ENCODE measurements at regions not wholly inside any gene's neighbourhood (a gene's known extent, or its start where the extent isn't known, plus 50 kb on each side); places are given as distances from the start of the nearest gene placed in this dataset.
"Not testable (repeated sequence)": the region's sequence is repeated elsewhere in the genome, so short reads cannot be mapped to it uniquely, and the experiment has no call there.

DNA sequence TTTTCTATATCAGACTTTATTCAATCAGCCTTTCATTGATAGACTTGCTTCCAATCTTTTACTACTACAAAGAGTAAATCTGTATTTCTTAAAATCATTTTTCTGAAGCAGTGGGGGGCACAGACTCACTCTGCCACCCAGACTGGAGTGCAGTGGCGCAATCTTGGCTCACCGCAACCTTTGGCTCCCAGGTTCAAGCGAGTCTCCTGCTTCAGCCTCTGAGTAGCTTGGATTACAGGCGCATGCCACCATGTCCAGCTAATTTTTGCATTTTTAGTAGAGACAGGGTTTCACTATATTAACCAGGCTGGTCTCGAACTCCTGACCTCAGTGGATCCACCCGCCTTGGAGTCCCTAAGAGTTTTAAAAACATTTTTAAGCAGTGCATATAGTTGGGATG lies 270.6 kb upstream of the REG3G start:
- no peak for DNase-seq

DNA sequence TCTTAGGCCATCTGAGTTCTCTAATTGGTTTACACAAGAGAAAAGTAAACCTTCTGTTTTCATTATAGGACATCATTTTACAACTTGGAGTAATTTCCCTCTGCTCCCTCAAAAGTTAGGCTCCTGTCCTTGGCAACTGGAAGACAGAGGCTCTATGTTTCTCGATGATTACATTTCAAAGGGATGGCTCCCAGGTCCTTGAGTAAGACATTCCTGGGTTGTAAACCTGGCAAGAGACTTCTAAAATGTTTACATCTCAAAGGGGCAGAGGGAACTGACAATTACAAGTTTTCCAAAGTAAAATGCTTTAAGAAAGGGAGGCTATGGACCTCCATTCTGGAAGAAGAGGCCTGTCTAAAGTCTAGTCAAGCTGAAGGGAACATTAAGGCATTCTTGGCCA lies 268.3 kb upstream of the REG3G start:
- no peak for DNase-seq

DNA sequence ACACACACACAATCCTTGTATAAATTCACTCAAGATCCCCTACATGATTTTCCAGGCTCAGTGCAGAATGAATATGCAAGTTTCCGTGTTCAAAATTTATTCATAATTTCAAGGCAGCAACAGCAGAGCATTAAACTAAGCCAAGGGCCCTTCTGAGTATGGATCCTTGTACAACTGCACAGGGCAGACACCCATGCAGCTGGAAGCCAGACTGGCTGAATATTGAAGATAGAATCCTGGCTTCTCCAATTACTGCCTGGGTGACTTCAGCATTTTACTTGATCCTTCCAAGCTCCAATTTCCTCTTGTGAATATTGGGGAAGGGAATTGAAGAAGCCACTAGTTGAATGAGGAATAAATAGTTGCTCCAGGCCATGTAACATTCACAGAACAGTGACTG lies 267.9 kb upstream of the REG3G start:
- DNase-seq = peak; percentile 9

DNA sequence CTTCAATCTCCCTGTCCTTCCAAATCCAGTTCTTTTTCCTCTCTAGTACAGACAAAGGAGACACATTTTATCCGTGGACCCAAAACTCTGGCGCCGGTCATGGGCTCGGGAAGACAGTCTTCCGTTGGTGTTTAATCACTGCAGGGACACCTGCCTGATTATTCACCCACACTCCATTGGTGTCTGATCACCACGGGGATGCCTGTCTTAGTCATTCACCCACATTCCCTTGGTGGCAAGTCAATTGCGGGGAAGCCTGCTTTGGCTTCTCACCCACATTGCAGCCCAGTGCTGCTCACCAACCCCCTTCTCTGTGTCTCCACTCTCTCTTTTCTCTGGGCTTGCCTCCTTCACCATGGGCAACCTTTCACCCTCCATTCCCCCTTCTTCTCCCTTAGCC lies 266.7 kb upstream of the REG3G start:
- not testable (repeated sequence) for DNase-seq

DNA sequence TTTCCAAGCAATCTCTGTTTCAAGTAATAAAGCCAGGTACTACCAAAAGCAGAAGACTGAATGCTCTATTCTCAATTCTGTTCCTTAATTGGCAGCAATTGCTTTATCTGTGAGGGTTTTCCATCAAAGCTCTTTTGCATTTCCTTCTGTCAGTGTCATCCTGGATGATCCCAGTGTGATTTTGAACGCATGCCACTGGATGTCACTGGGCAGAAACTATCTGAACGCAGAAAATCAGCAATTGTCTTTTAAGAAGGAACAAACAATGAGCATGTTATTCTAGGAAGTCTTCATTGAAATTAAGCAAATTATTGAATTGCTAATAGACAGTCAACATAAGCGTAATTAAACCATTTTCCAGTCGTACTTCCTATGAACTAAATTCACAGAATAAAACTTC lies 259.0 kb upstream of the REG3G start:
- no peak for DNase-seq

DNA sequence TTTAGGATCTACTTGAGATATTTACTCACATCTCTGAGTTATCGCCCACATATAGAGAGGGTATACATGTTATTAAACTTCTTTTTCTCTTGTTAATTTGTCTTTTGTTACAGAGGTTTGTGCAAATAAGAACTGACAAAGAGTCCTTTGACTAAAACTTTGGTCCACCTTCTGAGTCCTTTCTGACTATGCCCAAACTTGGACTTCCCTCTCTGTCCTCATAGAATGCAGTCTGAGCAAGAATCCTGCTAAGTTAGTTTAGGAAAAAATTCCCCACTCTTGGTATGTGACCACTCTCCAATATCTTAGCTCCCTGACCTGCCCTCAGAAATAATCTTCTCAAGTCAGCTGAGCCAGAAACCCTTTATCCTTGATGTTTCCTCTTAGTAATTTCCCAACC lies 257.5 kb upstream of the REG3G start:
- no peak for DNase-seq

DNA sequence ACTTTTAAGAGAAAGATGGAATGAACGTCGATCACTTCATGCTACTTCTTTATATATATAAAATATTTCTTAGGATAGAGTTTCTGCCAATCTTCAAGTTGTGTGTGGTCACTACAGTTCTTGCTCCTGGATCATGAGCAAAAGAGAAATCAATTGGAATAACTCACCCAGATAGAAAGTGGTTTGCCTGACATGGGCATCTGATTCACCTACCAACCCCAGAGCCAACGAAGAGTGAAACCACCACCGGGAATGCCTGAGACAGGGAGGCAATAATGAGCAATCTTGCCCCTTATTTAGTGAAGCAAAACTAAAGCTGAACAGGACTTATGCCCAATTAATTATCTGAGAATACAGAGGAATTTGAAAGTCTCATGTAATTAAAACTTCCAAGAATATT lies 250.2 kb upstream of the REG3G start:
- DNase-seq = no peak

DNA sequence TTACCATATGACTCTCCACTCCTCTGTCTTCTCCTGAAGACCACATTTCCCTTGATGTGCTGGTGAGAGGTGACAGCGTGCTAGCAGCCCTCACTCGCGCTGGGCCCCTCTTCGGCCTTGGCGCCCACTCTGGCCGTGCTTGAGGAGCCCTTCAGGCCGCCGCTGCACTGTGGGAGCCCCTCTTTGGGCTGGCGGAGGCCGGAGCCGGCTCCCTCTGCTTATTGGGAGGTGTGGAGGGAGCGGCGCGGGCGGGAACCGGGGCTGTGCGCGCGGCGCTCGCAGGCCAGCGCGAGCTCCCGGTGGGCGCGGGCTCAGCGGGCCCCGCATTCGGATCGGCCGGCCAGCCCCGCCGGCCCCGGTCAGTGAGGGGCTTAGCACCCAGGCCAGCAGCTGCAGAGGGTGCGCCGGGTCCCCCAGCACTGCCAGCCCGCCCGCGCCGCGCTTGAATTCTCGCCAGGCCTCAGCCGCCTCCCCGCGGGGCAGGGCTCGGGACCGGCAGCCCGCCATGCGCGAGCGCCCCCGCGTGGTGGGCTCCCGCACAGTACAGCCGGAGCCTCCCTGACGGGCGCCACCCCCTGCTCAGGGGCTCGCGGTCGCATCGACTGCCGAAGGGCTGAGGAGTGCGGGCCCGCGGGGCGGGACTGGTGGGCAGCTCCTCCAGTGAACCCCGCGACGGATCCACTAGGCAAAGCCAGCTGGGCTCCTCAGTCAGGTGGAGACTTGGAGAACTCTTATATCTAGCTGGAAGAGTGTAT lies 246.6 kb upstream of the REG3G start:
- DNase-seq = no peak

DNA sequence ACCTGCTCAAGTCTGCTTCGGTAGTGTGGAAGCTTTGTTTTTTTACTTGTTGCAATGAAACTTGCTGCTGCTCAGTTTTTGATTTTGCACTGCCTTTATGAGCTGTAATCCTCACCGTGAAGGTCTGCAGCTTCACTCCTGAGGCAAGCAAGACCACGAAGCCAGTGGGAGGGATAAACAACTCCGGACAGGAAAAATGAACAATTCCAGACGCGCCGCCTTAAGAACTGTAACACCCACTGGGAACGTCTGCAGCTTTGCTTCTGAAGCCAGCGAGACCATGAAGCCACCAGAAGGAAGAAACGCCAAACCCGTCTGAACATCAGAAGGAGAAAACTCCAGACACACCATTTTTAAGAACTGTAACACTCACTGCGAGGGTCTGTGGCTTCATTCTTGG lies 245.7 kb upstream of the REG3G start:
- peak; percentile 29 for DNase-seq

DNA sequence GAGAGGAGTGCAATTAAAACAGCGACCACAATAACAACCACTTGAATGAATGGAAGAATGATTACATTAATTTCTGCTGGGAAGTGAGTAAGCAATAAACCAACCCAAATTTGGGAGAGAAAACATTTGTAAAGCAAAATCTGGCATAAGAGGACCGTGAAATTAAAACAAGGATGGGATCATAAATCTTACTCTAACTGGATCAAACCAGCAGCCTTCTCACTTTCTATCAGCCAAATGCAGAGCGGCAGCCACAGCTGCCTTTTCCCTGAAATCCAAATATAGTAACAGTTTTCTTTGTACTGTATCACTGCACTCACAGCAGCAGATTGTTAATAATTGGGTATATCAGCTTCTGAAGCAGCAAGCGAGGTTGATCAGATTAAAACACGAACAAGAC lies 245.2 kb upstream of the REG3G start:
- DNase-seq = peak; percentile 66

DNA sequence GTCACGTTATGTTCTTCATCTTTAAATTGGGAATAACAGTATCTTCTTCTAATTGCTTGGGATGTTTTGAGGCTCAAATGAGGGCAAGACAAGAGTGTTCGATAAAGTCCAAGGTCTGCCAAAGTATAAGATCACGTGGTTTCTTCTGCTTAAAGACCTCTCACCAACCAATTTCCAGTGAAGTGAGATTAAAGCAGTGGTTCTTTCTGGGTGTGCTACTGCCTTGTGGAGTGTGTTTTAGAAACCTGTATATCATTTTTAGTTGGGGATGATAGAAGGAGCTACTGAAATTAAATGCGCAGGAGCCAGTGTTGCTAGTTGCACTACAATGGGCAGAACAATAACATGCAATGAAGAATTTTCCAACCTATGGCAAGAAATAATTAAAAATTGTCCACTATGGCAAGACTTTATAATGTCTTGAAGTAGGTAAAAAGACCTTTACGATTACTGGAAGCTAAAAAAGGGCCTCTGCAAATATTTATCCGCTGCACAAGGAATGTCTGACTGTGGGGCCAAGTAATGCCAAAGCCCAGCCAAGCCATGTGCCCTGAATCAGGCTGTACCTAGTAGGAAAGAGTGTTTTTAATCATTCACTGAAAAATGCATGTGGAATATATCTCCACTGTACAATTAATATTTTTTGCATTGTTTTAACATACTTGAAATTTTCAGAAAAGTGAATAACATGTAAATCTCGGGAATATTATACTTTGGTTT lies 244.5 kb upstream of the REG3G start:
- peak; percentile 59 for DNase-seq

DNA sequence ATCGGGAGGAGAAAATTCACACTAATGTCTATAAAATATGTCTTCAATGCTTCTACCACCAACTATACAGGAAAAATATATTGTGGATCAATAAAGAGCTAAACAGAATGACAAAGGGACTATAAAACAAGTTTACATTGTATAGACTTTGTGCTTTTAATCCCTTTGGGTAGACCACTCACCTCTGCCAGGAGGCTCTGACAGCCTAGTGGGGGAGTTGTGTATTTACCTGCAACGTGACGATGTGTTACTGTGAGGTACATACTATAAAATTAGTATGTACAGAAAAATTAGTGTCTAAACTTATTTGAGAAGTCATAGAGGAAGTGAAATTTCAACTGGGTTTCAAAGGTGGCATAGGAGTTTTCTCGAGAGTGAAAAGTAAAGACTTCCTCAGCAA lies 243.3 kb upstream of the REG3G start:
- peak; percentile 8 for DNase-seq

DNA sequence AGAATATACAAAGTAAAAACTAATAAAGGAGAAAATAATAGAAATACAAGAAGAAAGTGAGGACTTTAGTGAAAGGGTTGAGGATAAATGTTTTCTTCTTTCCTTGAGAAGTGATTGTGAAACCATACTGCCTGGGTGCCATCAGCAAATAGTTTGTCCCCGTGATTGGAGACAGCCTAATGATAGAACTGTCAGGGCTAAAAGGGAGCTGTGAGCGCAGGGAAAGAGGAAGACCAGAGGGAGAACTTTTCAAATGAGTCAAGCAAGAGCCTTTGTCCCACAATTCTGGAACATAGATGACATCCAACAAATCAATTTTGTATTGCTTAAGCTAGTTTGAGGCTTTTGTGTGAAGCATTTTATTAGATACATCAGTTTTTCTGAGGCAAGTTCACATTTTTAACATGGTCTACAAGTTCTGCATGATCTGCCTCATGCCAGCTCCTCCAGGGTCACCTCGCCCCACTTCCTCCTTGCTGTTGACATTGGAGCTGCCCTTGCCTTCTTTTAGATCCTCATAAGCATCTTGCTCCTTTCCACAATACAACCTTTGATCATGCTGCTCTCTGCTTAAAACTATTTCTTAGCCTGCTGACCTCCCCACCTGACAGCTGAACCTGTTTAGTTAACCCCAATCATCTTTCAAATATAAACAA lies 213.4 kb upstream of the REG3G start:
- no peak for DNase-seq

DNA sequence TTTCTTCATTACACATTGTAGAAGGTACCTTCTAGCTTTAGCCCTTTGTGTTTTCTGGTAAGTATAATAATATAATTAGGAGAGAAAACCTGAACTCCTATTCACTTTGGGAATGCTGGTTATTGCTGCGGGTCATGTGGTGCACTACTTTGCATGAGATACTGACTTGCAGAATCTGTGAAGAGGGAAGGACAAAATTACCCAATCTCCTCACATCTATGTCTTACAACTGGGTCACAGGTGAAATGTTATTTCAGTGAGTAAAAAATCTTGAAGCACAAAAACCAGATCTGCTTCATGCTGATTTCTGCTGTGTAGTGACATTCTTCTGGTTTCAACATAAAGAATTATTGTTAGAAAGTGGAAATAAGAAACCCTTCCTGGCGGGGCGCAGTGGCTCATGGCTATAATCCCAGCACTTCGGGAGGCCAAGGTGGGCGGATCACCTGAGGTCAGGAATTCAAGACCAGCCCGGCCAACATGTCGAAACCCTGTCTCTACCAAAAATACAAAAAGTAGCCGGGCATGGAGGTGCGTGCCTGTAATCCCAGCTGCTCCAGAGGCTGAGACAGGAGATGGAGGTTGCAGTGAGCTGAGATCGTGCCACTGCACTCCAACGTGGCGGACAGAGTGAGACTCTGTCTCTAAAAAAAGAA lies 211.0 kb upstream of the REG3G start:
- DNase-seq = no peak

DNA sequence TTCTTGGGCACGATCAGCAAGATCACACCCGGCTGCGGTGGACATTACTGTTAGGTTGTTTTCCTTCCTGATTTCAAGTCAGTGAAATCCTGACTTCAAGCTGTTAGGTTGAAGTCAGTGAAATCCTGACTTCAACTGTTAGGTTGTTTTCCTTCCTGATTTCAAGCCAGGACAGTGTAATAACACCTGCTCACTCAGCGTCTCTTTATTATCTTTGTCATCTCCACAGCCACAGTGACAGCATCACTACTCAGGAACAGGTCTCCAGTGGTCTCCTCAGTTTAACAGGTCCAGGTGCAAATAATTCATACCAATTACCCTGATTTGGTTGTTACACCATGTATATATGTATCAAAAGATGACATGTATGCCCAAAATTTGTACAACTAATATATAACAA lies 208.1 kb upstream of the REG3G start:
- no peak for DNase-seq

DNA sequence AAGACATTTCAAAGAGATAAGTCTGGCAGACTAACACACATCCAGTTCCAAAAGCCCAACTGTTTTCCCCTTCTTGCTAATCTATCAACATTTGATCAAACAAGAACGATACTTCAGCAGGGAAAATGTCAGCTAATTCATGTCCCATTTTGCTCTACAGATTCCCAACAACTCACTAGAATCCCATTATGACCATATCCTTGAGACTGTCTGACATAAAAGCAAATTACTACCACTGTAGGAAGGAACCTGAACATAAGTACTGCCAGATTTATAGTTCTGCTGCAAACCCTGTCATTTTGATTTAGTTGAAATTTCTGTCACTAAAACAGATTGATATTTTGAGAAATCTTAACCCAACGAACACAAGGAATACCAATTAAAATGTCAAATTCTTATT lies 193.0 kb upstream of the REG3G start:
- DNase-seq = no peak

DNA sequence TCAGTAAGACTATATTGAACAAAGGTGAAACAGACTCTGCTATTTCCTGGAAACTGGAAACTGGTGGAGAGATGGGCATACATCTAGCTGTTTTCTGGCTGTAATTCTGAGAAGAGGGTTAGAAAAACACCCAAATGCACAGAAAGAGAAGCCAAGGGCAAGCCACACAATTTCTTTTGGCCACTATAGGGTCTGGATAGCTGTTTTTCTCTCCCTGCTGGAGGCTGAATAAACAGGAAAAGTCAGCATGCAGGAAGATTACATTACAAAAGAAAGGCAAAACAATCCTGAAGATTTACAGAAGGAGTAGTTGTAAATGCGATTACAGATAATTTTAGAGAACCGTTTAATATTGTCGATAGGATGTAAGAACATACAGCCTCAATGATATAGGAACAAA lies 186.2 kb upstream of the REG3G start:
- DNase-seq = no peak

DNA sequence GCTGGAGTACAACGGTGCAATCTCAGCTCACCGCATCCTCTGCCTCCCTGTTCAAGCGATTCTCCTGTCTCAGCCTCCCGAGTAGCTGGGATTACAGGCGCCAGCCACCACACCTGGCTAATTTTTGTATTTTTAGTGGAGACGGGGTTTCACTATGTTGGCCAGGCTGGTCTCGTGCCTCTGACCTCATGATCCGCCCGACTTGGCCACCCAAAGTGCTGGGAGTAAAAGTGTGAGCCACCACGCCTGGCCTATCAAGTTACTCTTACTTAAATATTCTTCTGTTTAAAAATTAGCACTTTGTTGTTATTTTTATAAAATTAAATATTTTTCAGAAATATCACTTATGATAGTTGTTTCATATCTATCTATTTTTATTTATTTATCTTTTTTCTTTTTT lies 185.2 kb upstream of the REG3G start:
- not testable (repeated sequence) for DNase-seq

DNA sequence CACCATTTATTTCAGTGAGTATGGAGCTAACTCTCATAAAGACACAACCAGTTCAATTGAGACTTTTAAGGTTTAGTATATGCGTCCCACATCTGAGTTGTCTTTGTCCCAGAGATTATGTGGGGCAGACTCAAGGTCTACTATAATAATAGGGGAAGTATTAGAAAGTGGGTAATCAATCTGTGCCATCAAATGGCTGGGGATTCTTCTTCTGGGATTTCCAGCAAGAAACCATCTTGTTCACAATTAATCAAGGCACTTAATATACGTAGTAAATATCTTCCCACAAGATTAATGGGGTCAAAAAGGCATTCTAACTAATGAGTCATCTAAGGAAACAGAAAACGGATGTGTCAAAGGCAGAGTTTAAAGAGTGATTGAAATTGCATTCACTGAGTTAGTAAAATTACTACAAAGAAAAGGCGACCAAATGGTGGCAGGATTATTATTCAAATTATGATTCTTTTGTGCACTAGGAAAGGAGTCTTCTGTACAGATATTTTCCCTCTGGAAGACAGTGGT lies 179.8 kb upstream of the REG3G start:
- no peak for DNase-seq

DNA sequence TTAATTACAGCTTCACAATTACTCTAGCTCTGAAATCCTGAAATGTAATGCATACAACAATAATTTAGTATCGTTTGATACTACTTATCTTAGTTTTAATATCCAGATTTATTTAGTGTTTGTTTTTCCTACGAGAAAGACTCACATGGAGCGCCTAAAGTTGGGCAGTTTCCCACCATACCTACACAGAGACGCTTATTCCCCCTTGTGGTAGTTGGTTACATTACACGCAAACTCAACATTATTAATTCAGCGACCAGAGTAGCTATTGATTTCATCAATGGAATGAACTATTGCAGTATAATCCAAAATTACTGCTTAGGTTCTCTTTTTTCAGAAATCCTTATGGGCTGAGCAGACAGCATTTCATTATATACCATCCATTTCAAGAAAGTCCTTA lies 164.0 kb upstream of the REG3G start:
- DNase-seq = peak; percentile 63

DNA sequence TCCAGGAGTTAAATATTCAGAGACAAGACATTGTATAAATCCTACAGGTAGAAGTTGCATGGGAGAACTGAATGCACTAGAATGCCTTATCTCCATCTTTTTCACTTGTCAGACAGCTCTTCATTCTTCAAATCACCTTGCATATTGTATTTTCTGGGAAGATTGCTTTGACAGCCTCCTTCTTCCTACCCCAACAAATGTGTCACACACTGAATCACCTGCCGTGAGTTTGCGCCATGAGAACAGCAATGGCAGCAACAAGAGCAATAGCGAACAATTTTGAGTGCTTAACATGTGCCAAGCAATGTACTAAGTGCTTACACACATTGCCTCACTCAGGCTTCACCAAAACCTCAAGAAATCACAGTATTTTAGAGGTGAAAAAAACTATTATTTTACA lies 161.3 kb upstream of the REG3G start:
- DNase-seq = no peak

DNA sequence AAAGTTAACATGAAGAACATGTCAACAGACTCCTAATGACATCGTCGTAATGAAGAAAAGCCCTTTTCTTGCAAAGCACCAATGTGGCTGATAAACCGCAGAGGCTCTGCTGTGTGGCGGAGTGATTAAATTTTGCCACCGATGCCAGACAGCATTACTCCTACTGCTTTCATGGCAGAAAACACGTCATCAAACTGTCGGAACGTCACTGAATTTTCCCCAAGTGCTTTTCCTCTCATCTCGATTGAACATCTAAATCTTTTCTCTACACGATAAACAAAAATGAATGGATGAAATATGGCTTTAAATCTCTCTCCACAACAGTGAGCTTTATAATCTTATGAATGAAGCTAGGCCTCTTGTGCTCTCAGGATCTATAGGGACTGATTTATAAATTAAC lies 159.8 kb upstream of the REG3G start:
- DNase-seq = no peak

DNA sequence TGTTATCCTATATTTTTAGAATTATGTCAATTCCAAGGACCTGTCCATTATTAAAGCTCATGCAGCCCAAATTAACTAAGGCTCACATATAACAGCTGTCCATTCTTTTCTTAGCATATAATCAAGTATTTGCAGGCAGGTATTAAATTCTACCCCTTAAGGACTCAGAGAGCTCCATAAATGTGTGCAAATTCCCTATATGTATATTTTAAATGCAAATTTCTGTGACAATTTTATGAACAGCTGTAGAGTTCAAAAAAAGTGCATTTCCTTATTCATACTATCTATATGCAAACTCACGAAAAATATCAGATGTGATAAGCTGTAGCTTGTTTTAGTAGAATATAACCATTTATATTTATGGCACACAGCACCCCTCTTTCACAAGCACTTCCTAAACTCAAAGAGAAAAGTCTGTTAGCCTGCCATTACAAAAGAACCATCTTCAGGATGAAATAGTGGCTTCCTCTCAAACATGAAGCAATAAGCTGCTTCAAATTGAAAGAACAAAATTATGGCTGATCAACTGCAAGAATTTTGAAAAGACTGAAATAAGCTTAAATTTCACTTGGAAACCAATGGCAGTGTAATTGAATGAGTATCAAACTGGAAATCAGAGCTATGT lies 155.0 kb upstream of the REG3G start:
- no peak for DNase-seq
